Activated CD4-positive, alpha-beta T cell treated with anti-CD3 and anti-CD28 coated beads for 36 hours (primary cell): ENCODE measurements at regions not wholly inside any gene's neighbourhood (a gene's known extent, or its start where the extent isn't known, plus 50 kb on each side); places are given as distances from the start of the nearest gene placed in this dataset.

Experiments used
- ATAC-seq: fragments of 200-7000 bp; cut with Tn5 transposase; one replicate; pipeline ENCODE4 v1.10.0; 2021; ENCODE audit warnings: mild to moderate bottlenecking, moderate library complexity
- CTCF ChIA-PET: fragments of 350-600 bp; sonication (Branson Sonifier 250); formaldehyde crosslinking; loops from one replicate; lab custom pipeline; 2021; ENCODE audit warnings: antibody characterized with exemption; lab: Charles Lee
- POLR2A ChIA-PET: fragments of 350-600 bp; sonication (Branson Sonifier 250); formaldehyde crosslinking; loops from one replicate; lab custom pipeline; 2021; ENCODE audit warnings: antibody characterized with exemption, inconsistent platforms; lab: Charles Lee
- DNase-seq: peaks from one replicate; pipeline ENCODE4 v3.0.0-alpha.2; 2020
- H3K27ac Mint-ChIP-seq: one replicate; pipeline ENCODE4 v1.8.0; 2021; ENCODE audit warnings: mixed read lengths
- H3K27me3 Mint-ChIP-seq: one replicate; pipeline ENCODE4 v1.8.0; 2021; ENCODE audit warnings: mixed read lengths
- H3K36me3 Mint-ChIP-seq: one replicate; pipeline ENCODE4 v1.8.0; 2021; ENCODE audit warnings: low read depth, mixed read lengths
- H3K4me1 Mint-ChIP-seq: one replicate; pipeline ENCODE4 v1.8.0; 2021; ENCODE audit warnings: mixed read lengths
- H3K4me3 Mint-ChIP-seq: one replicate; pipeline ENCODE4 v1.8.0; 2021; ENCODE audit warnings: mild to moderate bottlenecking, moderate library complexity, mixed read lengths
- H3K9me3 Mint-ChIP-seq: one replicate; pipeline ENCODE4 v1.8.0; 2021; ENCODE audit warnings: low read depth, mixed read lengths
- intact Hi-C, 2 experiments: fragments of 100-400 bp; cut with DNase I in 1 of 2; cut with micrococcal nuclease in 1 of 2; formaldehyde crosslinking; loops; one replicate each; pipeline versions ENCODE4 v1.14.2 to v1.15.1; 2022 to 2024; cut with DNase I, micrococcal nuclease

DNA sequence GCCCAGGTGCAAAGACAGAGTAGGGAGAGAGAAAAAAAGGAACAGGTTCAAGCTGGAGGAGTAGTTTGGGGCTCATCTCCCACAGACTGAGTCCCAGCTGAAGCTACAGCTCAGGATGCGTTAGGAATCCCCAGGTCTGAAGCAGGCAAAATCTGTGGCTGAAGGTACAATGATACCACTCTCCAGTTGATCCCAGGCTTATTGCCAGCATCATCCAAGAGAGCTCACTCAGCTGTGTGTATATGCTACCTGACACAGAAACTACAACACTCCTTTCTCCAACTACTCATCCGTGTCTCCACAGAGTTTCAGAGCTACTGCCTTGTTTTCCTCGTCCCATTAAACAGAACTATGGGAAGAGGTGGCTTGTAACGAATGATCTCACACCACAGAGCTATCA is 851.3 kb downstream of the GRID1 start:
- POLR2A ChIA-PET = no interaction called here
- no peaks in the 10 kb centered on the region for H3K9me3 Mint-ChIP-seq
- H3K27ac Mint-ChIP-seq = no peak overlapping the region
- H3K4me1 Mint-ChIP-seq = no peaks in the 10 kb centered on the region
- CTCF ChIA-PET = no interaction called here
- no peaks in the 10 kb centered on the region for H3K36me3 Mint-ChIP-seq
- DNase-seq (no peak), ATAC-seq (no peak)
- peaks cover 12% of the 10 kb centered on the region for H3K27me3 Mint-ChIP-seq
- H3K4me3 Mint-ChIP-seq = no peak overlapping the region
- intact Hi-C loops = no loop called here

DNA sequence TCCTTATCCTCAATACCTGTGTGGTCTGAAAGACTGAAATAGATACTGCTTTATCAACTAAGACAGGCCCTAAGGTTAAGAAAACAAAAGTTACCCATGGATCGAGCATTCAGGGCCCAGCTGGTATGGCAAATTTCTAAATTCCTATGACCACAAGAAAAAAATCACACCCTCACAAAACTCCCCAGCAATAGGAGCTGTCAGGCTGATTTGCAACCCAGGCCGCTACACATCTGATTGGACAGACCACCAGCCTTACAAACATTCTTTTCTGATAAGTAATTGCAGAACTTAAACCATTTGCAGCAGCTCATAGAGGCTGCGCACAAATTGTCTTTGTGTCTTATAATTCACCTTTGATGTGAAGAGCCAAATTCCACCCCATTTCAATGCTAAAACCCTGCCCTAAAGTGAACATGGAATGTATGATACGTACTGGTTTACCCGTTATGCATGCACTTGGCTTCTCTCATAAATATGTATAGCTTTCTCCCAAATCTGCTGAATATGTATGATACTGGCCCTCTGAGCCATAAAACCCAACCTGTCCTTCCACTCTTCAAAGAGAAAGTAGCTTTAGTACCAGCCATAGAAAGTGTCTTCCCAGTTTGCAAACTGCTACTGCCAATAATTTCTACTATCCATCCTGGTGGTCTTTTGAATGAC is 842.5 kb downstream of the GRID1 start:
- POLR2A ChIA-PET = no interaction called here
- no peaks in the 10 kb centered on the region for H3K4me1 Mint-ChIP-seq
- H3K9me3 Mint-ChIP-seq = peaks cover 4% of the 10 kb centered on the region
- ATAC-seq (no peak), DNase-seq (no peak)
- no peak overlapping the region for H3K27ac Mint-ChIP-seq
- intact Hi-C loops = no loop called here
- H3K36me3 Mint-ChIP-seq = no peaks in the 10 kb centered on the region
- H3K27me3 Mint-ChIP-seq = peaks cover 15% of the 10 kb centered on the region
- no peak overlapping the region for H3K4me3 Mint-ChIP-seq
- CTCF ChIA-PET = no interaction called here

DNA sequence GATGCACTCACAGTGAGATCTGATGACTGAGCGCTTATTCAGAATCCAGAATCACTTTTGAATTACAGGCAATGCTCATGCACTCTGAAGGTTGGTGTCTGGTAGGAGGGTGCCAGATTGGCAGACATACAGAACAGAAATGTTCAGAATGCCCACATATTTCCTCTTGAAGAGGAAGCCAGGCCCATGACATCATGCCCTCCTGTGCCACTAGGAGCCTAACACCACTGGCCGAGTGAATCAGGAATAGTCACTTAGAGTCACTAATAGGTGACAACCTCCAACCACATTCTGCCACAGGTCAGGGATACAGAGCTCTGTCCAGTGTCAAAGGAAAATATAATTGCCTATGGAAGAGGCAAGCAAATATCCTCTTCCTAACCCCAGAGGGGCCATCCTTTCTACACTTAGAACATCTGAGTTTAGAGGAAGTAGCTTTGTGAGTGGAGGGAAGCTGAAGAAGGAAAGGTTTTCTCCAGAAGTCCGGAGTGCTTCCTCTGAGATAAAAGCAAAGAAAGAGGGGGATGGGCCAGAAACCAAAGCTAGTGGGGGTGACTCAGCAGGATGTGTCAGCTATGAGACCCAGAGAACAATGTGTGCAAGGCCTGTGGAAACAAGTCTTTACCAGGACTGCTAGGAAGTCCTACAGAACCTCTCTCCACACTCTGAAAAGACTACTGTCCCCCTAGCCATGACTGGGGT is 838.8 kb downstream of the GRID1 start:
- intact Hi-C loops = no loop called here
- CTCF ChIA-PET = interaction anchor here (0.6 kb wide), 1 partner anchor 871 kb away, joined by 3 read pairs; no protein-coding TSS in a partner anchor
- peaks cover 7% of the 10 kb centered on the region for H3K27me3 Mint-ChIP-seq
- POLR2A ChIA-PET = no interaction called here
- peak; percentile 8 for DNase-seq
- peaks cover 4% of the 10 kb centered on the region for H3K9me3 Mint-ChIP-seq
- no peak overlapping the region for H3K27ac Mint-ChIP-seq
- no peak overlapping the region for H3K4me3 Mint-ChIP-seq
- no peaks in the 10 kb centered on the region for H3K36me3 Mint-ChIP-seq
- H3K4me1 Mint-ChIP-seq = no peaks in the 10 kb centered on the region
- peak; percentile 53 for ATAC-seq

DNA sequence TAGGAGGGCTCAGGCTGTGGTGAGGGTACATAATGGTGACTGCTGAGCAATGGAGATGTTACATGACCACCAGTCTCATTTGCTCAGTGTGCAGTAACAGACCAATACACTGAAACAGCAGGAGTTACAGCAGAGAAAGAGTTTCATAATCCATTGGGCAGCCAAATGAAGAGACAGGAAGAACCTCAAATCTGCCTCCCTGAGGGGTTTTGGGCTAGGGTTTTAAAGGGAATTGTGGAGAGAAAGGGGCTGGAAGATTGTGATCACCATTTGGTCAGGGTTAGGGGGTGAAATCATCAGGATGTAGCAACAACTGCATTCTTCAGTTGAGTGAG is 838.3 kb downstream of the GRID1 start:
- POLR2A ChIA-PET = no interaction called here
- intact Hi-C loops = no loop called here
- ATAC-seq (no peak), DNase-seq (no peak)
- H3K27me3 Mint-ChIP-seq = peaks cover 7% of the 10 kb centered on the region
- CTCF ChIA-PET = interaction anchor here (0.6 kb wide), 1 partner anchor 870 kb away, joined by 3 read pairs; no protein-coding TSS in a partner anchor
- H3K4me3 Mint-ChIP-seq = no peak overlapping the region
- H3K27ac Mint-ChIP-seq = no peak overlapping the region
- H3K36me3 Mint-ChIP-seq = no peaks in the 10 kb centered on the region
- H3K9me3 Mint-ChIP-seq = peaks cover 4% of the 10 kb centered on the region
- H3K4me1 Mint-ChIP-seq = no peaks in the 10 kb centered on the region

DNA sequence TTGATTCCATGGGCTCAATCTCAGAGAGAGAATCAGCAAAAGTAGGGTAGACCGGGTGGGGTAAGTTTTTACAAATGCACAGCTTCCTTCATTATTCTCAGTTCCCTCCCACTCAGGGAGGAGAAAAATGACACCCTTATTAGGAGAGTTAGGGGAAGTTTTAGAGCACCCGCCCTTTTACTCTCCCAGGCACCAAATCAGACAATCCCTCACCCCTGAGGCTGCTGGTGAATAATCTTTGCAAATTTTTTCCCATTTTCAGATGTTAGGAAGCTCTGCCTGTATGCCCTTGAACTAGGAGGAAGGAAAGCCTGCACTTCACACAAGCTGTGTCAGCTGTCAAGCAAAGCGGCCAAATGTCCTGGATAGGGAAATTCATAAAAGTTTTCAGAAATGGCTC is 834.9 kb downstream of the GRID1 start:
- Mint-ChIP-seq H3K4me3 (no peak overlapping the region), H3K9me3 (peaks cover 4% of the 10 kb centered on the region), H3K27me3 (peaks cover 5% of the 10 kb centered on the region), H3K4me1 (no peaks in the 10 kb centered on the region), H3K27ac (no peak overlapping the region), H3K36me3 (no peaks in the 10 kb centered on the region)
- POLR2A ChIA-PET = no interaction called here
- CTCF ChIA-PET = interaction anchor here (0.6 kb wide), 1 partner anchor 592 kb away, joined by 3 read pairs; no protein-coding TSS in a partner anchor
- no peak for DNase-seq
- ATAC-seq = no peak
- intact Hi-C loops = loop anchor here in 1 of 2 experiments (5.0 kb wide), 1 partner anchor 1594 kb away; no protein-coding TSS in a partner anchor

DNA sequence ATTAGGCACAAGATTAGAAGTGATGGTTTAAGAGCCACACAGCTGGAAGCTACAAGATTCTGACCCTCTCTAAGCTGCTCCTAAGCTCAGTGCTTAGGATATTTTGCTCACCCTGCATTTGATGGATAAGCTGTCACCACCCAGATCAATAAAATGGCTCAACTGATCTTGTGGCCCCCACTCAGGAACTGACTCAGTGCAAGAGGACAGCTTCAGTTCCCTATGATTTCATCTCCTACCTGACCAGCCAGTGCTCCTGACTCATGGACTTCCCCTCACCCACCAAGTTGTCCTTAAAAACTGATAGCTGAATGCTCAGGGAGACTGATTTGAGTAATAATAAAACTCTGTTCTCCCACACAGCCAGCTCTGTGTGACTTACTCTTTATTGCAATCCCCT is 833.8 kb downstream of the GRID1 start:
- Mint-ChIP-seq H3K36me3 (no peaks in the 10 kb centered on the region), H3K27me3 (peaks cover 5% of the 10 kb centered on the region), H3K4me3 (no peak overlapping the region), H3K27ac (no peak overlapping the region), H3K9me3 (peaks cover 4% of the 10 kb centered on the region), H3K4me1 (no peaks in the 10 kb centered on the region)
- intact Hi-C loops = loop anchor here in 1 of 2 experiments (5.0 kb wide), 1 partner anchor 1595 kb away; no protein-coding TSS in a partner anchor
- no peak for DNase-seq
- ChIA-PET POLR2A (no interaction called here), CTCF (interaction anchor here (1.1 kb wide), 1 partner anchor 9 kb away, joined by 3 read pairs; no protein-coding TSS in a partner anchor)
- ATAC-seq = no peak

DNA sequence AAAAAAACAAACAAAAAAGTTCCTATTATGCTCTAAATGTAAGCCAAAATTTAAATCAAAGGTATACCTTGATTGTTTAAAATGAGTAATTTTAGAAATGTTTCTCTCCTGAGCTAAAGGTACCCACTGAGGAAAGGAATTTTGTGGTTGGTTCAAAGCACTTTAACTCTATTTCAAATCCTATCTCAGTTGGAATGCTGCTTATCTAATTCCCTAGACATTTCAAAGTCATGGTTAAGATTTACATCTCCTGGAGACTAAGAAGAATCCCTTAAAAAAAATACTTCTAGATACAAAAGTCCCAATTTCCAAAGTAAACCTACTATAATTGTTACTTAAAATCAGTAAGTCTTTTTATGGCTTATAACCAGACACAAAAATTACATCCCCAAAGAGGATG is 830.7 kb downstream of the GRID1 start:
- intact Hi-C loops = no loop called here
- H3K9me3 Mint-ChIP-seq = no peaks in the 10 kb centered on the region
- no peak overlapping the region for H3K4me3 Mint-ChIP-seq
- no peak for ATAC-seq
- no peaks in the 10 kb centered on the region for H3K36me3 Mint-ChIP-seq
- peaks cover 7% of the 10 kb centered on the region for H3K27me3 Mint-ChIP-seq
- H3K27ac Mint-ChIP-seq = no peak overlapping the region
- ChIA-PET CTCF (interaction anchor here (0.8 kb wide), 1 partner anchor 78 kb away, joined by 3 read pairs; no protein-coding TSS in a partner anchor), POLR2A (no interaction called here)
- H3K4me1 Mint-ChIP-seq = no peaks in the 10 kb centered on the region
- no peak for DNase-seq

DNA sequence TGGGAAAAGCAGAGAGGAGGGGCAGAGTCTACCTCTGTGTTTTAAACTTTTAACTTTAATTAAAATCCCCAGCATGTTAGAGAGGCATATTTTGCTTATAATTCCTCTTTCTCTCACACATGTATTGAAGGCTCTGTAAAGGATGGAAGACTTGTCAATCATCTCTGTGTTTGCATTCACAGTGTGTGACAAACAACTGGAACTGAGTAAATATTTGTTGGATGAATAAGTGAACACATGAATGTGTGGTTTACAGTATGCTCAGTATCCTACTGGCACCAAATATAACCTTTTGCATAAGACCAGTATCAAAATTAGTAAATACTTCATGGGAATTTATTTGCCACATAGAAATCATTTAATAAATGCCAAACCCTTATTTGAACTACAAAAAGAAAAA is 829.0 kb downstream of the GRID1 start:
- Mint-ChIP-seq H3K4me1 (no peaks in the 10 kb centered on the region), H3K27me3 (peaks cover 7% of the 10 kb centered on the region), H3K36me3 (no peaks in the 10 kb centered on the region), H3K9me3 (no peaks in the 10 kb centered on the region), H3K4me3 (no peak overlapping the region), H3K27ac (no peak overlapping the region)
- ChIA-PET CTCF (no interaction called here), POLR2A (no interaction called here)
- no peak for DNase-seq
- intact Hi-C loops = no loop called here
- no peak for ATAC-seq

DNA sequence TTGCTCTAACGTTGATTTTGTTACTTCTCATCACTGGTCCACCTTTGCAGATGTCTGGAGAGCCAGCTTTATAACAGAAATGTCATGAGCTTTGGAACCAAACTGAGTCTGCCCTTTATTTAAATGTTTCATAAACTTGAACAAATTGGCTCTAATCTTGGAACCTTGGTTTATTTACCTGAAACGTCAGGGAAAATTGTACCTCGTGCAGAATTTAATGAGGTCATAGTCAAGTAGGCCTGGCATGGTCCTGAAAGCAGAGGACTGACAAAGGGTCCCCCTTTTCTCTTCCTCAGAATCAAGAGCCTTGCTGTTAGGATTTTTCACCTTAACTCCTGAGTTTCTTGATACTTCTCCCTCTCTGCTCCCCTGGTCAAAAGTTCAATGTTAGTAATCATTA is 828.0 kb downstream of the GRID1 start:
- Mint-ChIP-seq H3K27ac (no peak overlapping the region), H3K4me3 (no peak overlapping the region), H3K27me3 (peaks cover 7% of the 10 kb centered on the region), H3K4me1 (no peaks in the 10 kb centered on the region), H3K9me3 (no peaks in the 10 kb centered on the region), H3K36me3 (no peaks in the 10 kb centered on the region)
- POLR2A ChIA-PET = no interaction called here
- CTCF ChIA-PET = no interaction called here
- ATAC-seq (no peak), DNase-seq (no peak)
- intact Hi-C loops = no loop called here

DNA sequence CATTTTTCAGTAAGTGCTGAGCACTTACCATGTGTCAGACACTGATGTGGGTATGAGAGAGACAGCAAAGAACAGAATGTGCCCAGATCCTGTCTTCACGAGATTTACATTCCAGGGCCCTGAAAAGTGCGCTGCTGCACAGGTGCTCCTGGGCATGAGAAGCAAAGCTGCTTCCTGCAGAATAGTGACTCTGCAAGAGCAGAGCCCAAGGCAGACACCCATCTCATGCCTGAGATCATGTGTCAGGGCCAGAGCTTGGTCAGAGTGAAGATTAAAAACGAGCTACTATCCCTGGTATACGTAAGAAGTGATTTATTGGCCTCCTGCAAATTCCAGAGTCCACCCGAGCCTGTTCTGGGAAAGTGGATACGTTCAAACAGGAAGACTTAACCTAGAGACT is 824.4 kb downstream of the GRID1 start:
- Mint-ChIP-seq H3K4me1 (no peaks in the 10 kb centered on the region), H3K9me3 (no peaks in the 10 kb centered on the region), H3K36me3 (no peaks in the 10 kb centered on the region), H3K27me3 (peaks cover 6% of the 10 kb centered on the region), H3K4me3 (no peak overlapping the region), H3K27ac (no peak overlapping the region)
- intact Hi-C loops = loop anchor here in 1 of 2 experiments (10.0 kb wide), 1 partner anchor 833 kb away; no protein-coding TSS in a partner anchor
- ATAC-seq (no peak), DNase-seq (no peak)
- POLR2A ChIA-PET = no interaction called here
- CTCF ChIA-PET = interaction anchor here (1.1 kb wide), 1 partner anchor 10 kb away, joined by 3 read pairs; no protein-coding TSS in a partner anchor

DNA sequence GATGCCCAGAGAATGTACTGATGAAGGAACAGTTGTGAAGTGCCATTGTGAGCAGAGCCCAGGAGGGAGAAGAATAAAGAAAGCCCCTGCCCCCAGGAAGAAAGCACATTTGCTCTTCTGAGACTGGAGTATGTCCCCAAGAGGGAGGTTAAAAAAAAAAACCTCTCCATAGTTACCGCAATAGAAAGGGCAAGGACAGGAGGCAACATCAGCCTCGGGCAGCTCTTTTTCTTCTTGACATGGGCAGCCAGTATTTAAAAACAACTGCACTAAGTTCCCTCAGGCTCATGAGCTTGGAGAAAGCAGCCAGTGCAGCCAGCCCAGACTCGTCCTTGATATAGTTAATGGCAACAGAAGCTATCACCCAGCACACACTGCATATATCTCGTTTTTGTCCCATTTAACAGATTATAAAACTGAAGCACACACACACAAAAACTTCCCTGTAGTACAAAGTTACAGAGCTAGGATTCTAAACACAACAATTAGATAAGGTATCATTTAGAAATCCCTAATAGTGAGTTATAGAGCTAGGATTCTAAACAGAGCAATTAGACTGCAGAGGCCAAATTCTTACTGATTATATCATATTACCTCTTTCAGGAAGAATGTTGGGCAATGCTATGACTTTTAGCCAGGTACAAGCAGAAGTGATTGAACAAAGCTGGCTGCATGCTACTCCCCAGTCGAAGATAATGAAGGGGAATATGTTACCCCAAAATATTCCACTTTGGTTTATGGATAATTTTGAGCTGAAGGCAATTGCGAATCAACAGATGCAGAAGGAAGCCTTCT is 823.5 kb downstream of the GRID1 start:
- intact Hi-C loops = loop anchor here in 1 of 2 experiments (10.0 kb wide), 1 partner anchor 832 kb away; no protein-coding TSS in a partner anchor
- CTCF ChIA-PET = interaction anchor here (0.5 kb wide), 1 partner anchor 127 kb away, joined by 3 read pairs; no protein-coding TSS in a partner anchor
- H3K36me3 Mint-ChIP-seq = no peaks in the 10 kb centered on the region
- H3K27me3 Mint-ChIP-seq = peaks cover 6% of the 10 kb centered on the region
- ATAC-seq (no peak), DNase-seq (no peak)
- POLR2A ChIA-PET = no interaction called here
- H3K9me3 Mint-ChIP-seq = no peaks in the 10 kb centered on the region
- no peak overlapping the region for H3K4me3 Mint-ChIP-seq
- H3K4me1 Mint-ChIP-seq = no peaks in the 10 kb centered on the region
- no peak overlapping the region for H3K27ac Mint-ChIP-seq
